Glomerular visceral epithelial cell (primary cell): ENCODE measurements at regions not wholly inside any gene's neighbourhood (a gene's known extent, or its start where the extent isn't known, plus 50 kb on each side); places are given as distances from the start of the nearest gene placed in this dataset.

ENCODE experiments used
- DNase-seq: peaks from one replicate; pipeline ENCODE4 v3.0.0-alpha.2; 2016; ENCODE audit errors: extremely low spot score

GRCh38 chr19:32171719-32172151 is 173.7 kb upstream of the ZNF507 start:
- DNase-seq = no peak

- no peak for DNase-seq
Observed at GRCh38 chr19:32172566-32173160, 172.7 kb upstream of the ZNF507 start.

- no peak for DNase-seq
Observed at GRCh38 chr19:32173836-32174235, 171.6 kb upstream of the ZNF507 start.

GRCh38 chr19:32174386-32175113 is 170.9 kb upstream of the ZNF507 start:
- no peak for DNase-seq

GRCh38 chr19:32176591-32176990 is 168.8 kb upstream of the ZNF507 start:
- DNase-seq = no peak

GRCh38 chr19:32177686-32178085 is 167.7 kb upstream of the ZNF507 start:
- DNase-seq = no peak

- DNase-seq = no peak
Observed at GRCh38 chr19:32178401-32178800, 167.0 kb upstream of the ZNF507 start.

- no peak for DNase-seq
Observed at GRCh38 chr19:32178956-32179355, 166.5 kb upstream of the ZNF507 start.

GRCh38 chr19:32181216-32181920 is 164.0 kb upstream of the ZNF507 start:
- no peak for DNase-seq

GRCh38 chr19:32186542-32187330 is 158.7 kb upstream of the ZNF507 start:
- DNase-seq = no peak

- no peak for DNase-seq
Observed at GRCh38 chr19:32188921-32189320, 156.5 kb upstream of the ZNF507 start.

GRCh38 chr19:32189956-32190706 is 155.3 kb upstream of the ZNF507 start:
- no peak for DNase-seq

GRCh38 chr19:32191921-32192320 is 153.5 kb upstream of the ZNF507 start:
- DNase-seq = no peak

- DNase-seq = no peak
Observed at GRCh38 chr19:32195706-32196610, 149.5 kb upstream of the ZNF507 start.

GRCh38 chr19:32196690-32197420 is 148.6 kb upstream of the ZNF507 start:
- DNase-seq = no peak

- DNase-seq = no peak
Observed at GRCh38 chr19:32197896-32198882, 147.2 kb upstream of the ZNF507 start.

- DNase-seq = no peak
Observed at GRCh38 chr19:32199501-32200040, 145.8 kb upstream of the ZNF507 start.
